NT2/D1 (cell line): ENCODE measurements at regions not wholly inside any gene's neighbourhood (a gene's known extent, or its start where the extent isn't known, plus 50 kb on each side); places are given as distances from the start of the nearest gene placed in this dataset.

Experiments
- SUZ12 ChIP-seq: IDR thresholded peaks from 2 replicates; pipeline ENCODE4 v1.6.1; 2011; ENCODE audit not compliant: insufficient read length, insufficient read depth; ENCODE audit errors: extremely low read depth
- YY1 ChIP-seq: IDR thresholded peaks from 2 replicates; pipeline ENCODE4 v1.6.1; 2011; ENCODE audit not compliant: insufficient read length, insufficient read depth
- ZNF274 ChIP-seq: IDR thresholded peaks from 2 replicates; pipeline ENCODE4 v1.6.1; 2011; ENCODE audit warnings: mild to moderate bottlenecking, low read depth, low read length

GRCh38 chr6:23732521-23732920, 393.5 kb upstream of the NRSN1 start:
- TF ChIP-seq ZNF274 (no peak), YY1 (no peak), SUZ12 (no peak)
